CD4-positive, alpha-beta T cell treated with Interleukin-15 for 1 hour (primary cell): ENCODE measurements at regions not wholly inside any gene's neighbourhood (a gene's known extent, or its start where the extent isn't known, plus 50 kb on each side); places are given as distances from the start of the nearest gene placed in this dataset.

Experiments used
- DNase-seq: peaks from one replicate; pipeline ENCODE4 v3.0.0-alpha.2; 2020

GRCh38 chr11:8321876-8322275 is 58.2 kb upstream of the LMO1 start:
- DNase-seq: no peak

- no peak for DNase-seq
Measured at GRCh38 chr11:8320076-8320475, 56.4 kb upstream of the LMO1 start.

GRCh38 chr11:8318536-8318935 is 54.9 kb upstream of the LMO1 start:
- no peak for DNase-seq

GRCh38 chr11:8317159-8317558 is 53.5 kb upstream of the LMO1 start:
- DNase-seq: no peak

- DNase-seq: no peak
Measured at GRCh38 chr11:8315954-8316353, 52.3 kb upstream of the LMO1 start.

- DNase-seq: no peak
Measured at GRCh38 chr11:8315463-8315862, 51.8 kb upstream of the LMO1 start.

GRCh38 chr11:8314916-8315315 is 51.2 kb upstream of the LMO1 start:
- no peak for DNase-seq

GRCh38 chr11:8313504-8314090 is 49.9 kb upstream of the LMO1 start:
- peak; percentile 10 for DNase-seq
